Neural progenitor cell (in vitro differentiated cells): ENCODE measurements at regions not wholly inside any gene's neighbourhood (a gene's known extent, or its start where the extent isn't known, plus 50 kb on each side); places are given as distances from the start of the nearest gene placed in this dataset.

Experiments
- DNase-seq: peaks from one replicate; pipeline ENCODE4 v3.0.0-alpha.2; 2016; ENCODE audit warnings: low spot score
- H2AFZ ChIP-seq: fragments of 200-600 bp; sonication (generic); replicated peaks from 2 replicates; pipeline ENCODE4 v1.6.1; 2016; ENCODE audit warnings: antibody characterized with exemption
- H3F3A ChIP-seq: fragments of 200-600 bp; sonication (generic); 2 replicates; pipeline ENCODE4 v1.6.1; 2016; ENCODE audit warnings: antibody characterized with exemption, low read depth
- H3K27ac ChIP-seq: fragments of 200-600 bp; sonication (generic); 2 replicates; pipeline ENCODE4 v1.5.1; 2016; ENCODE audit warnings: mild to moderate bottlenecking
- H3K27me3 ChIP-seq: fragments of 200-600 bp; sonication (generic); 2 replicates; pipeline ENCODE4 v1.6.1; 2016; ENCODE audit warnings: mild to moderate bottlenecking, moderate library complexity
- H3K36me3 ChIP-seq: fragments of 200-600 bp; sonication (generic); 2 replicates; pipeline ENCODE4 v1.5.1; 2016
- H3K4me1 ChIP-seq: fragments of 200-600 bp; sonication (generic); 2 replicates; pipeline ENCODE4 v1.6.1; 2016; ENCODE audit warnings: mixed run types
- H3K4me2 ChIP-seq: fragments of 200-600 bp; sonication (generic); 2 replicates; pipeline ENCODE4 v1.6.1; 2016
- H3K4me3 ChIP-seq: fragments of 200-600 bp; sonication (generic); 2 replicates; pipeline ENCODE4 v1.5.1; 2016
- H3K79me2 ChIP-seq: fragments of 200-600 bp; sonication (generic); 2 replicates; pipeline ENCODE4 v1.6.1; 2016; ENCODE audit warnings: low read depth
- H3K9ac ChIP-seq: fragments of 200-600 bp; sonication (generic); 2 replicates; pipeline ENCODE4 v1.6.1; 2016
- H3K9me3 ChIP-seq: fragments of 200-600 bp; sonication (generic); 2 replicates; pipeline ENCODE4 v1.5.1; 2016; ENCODE audit warnings: low read depth
- H4K20me1 ChIP-seq: fragments of 200-600 bp; sonication (generic); 2 replicates; pipeline ENCODE4 v1.6.1; 2016; ENCODE audit warnings: low read depth
- H3K27ac Mint-ChIP-seq: 3 replicates; pipeline ENCODE4 v1.8.0; 2021; ENCODE audit warnings: mixed read lengths
- H3K27me3 Mint-ChIP-seq: 2 replicates; pipeline ENCODE4 v1.8.0; 2022; ENCODE audit warnings: low read depth, mild to moderate bottlenecking, inconsistent platforms, moderate library complexity, mixed read lengths; ENCODE audit not compliant: insufficient read depth
- H3K36me3 Mint-ChIP-seq: 3 replicates; pipeline ENCODE4 v1.8.0; 2021; ENCODE audit warnings: mixed read lengths
- H3K4me1 Mint-ChIP-seq: 3 replicates; pipeline ENCODE4 v1.8.0; 2021; ENCODE audit warnings: mixed read lengths
- H3K4me3 Mint-ChIP-seq: 3 replicates; pipeline ENCODE4 v1.8.0; 2021; ENCODE audit warnings: mild to moderate bottlenecking, moderate library complexity, mixed read lengths
- H3K9me3 Mint-ChIP-seq: 3 replicates; pipeline ENCODE4 v1.8.0; 2020; ENCODE audit warnings: mixed read lengths
- CTCF ChIP-seq: fragments of 200-600 bp; sonication (generic); IDR thresholded peaks from 2 replicates; pipeline ENCODE4 v1.5.1; 2017; ENCODE audit warnings: antibody characterized with exemption, mild to moderate bottlenecking
- EZH2 ChIP-seq: fragments of 200-600 bp; sonication (generic); IDR thresholded peaks from 2 replicates; pipeline ENCODE4 v1.6.1; 2017; ENCODE audit warnings: antibody characterized with exemption, mild to moderate bottlenecking, moderate library complexity
- EZH2phosphoT487 ChIP-seq: fragments of 200-600 bp; sonication (generic); IDR thresholded peaks from 2 replicates; pipeline ENCODE4 v1.6.1; 2017; ENCODE audit warnings: antibody characterized with exemption

- Histone ChIP-seq H3F3A (no peaks in the 10 kb centered on the region), H3K4me2 (no peak overlapping the region), H3K27ac (no peak overlapping the region), H3K9me3 (no peaks in the 10 kb centered on the region), H3K36me3 (no peaks in the 10 kb centered on the region), H3K79me2 (no peaks in the 10 kb centered on the region), H3K9ac (no peak overlapping the region), H3K4me3 (no peak overlapping the region), H2AFZ (no peak overlapping the region), H3K27me3 (no peaks in the 10 kb centered on the region), H4K20me1 (no peaks in the 10 kb centered on the region), H3K4me1 (no peaks in the 10 kb centered on the region)
- peaks cover 2% of the 10 kb centered on the region for H3K9me3 Mint-ChIP-seq
- peaks cover 7% of the 10 kb centered on the region for H3K27me3 Mint-ChIP-seq
- no peak overlapping the region for H3K27ac Mint-ChIP-seq
- H3K4me3 Mint-ChIP-seq = no peak overlapping the region
- peaks cover 5% of the 10 kb centered on the region for H3K4me1 Mint-ChIP-seq
- TF ChIP-seq CTCF (no peak), EZH2 (no peak), EZH2phosphoT487 (no peak)
- no peaks in the 10 kb centered on the region for H3K36me3 Mint-ChIP-seq
- no peak for DNase-seq
These were observed 97.1 kb upstream of the MVB12B start for GRCh38 chr9:126229501-126229900.

DNA sequence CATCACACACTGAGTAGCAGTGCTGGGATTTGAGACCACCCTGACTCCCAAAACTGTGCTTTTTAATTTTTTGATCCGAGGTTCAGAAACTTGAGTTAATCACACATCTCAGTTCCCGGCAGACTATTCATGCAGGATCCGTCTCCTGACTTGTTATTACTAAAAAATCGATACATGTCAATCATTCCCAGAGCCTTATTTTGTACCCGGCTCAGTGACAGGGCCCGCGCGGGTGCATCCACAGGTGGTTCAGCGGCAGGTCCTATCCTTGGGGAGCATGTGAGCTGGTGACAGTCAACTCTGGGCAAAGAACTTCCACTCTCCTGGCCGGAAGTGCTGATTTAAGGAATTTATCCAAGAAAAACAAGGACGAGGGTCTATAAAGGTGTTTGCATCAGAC lies 95.9 kb upstream of the MVB12B start:
- H3K36me3 Mint-ChIP-seq = no peaks in the 10 kb centered on the region
- Histone ChIP-seq H3K4me2 (no peak overlapping the region), H3K4me3 (no peak overlapping the region), H3F3A (no peaks in the 10 kb centered on the region), H3K27me3 (no peaks in the 10 kb centered on the region), H2AFZ (no peak overlapping the region), H3K9me3 (no peaks in the 10 kb centered on the region), H3K4me1 (no peaks in the 10 kb centered on the region), H3K9ac (no peak overlapping the region), H3K79me2 (no peaks in the 10 kb centered on the region), H3K27ac (no peak overlapping the region), H3K36me3 (no peaks in the 10 kb centered on the region), H4K20me1 (no peaks in the 10 kb centered on the region)
- peaks cover 8% of the 10 kb centered on the region for H3K4me1 Mint-ChIP-seq
- TF ChIP-seq EZH2 (no peak), CTCF (no peak), EZH2phosphoT487 (no peak)
- H3K27ac Mint-ChIP-seq = no peak overlapping the region
- H3K4me3 Mint-ChIP-seq = no peak overlapping the region
- no peak for DNase-seq
- peaks cover 2% of the 10 kb centered on the region for H3K9me3 Mint-ChIP-seq
- peaks cover 3% of the 10 kb centered on the region for H3K27me3 Mint-ChIP-seq

- Mint-ChIP-seq H3K4me1 (peaks cover 9% of the 10 kb centered on the region), H3K27ac (no peak overlapping the region), H3K9me3 (peaks cover 2% of the 10 kb centered on the region), H3K4me3 (no peak overlapping the region), H3K36me3 (no peaks in the 10 kb centered on the region), H3K27me3 (peaks cover 3% of the 10 kb centered on the region)
- H3K4me2 ChIP-seq = no peak overlapping the region
- no peak overlapping the region for H3K27ac ChIP-seq
- no peaks in the 10 kb centered on the region for H3K36me3 ChIP-seq
- no peak overlapping the region for H3K4me3 ChIP-seq
- H3K27me3 ChIP-seq = no peaks in the 10 kb centered on the region
- no peak for DNase-seq
- no peak overlapping the region for H3K9ac ChIP-seq
- no peak overlapping the region for H2AFZ ChIP-seq
- H3K9me3 ChIP-seq = no peaks in the 10 kb centered on the region
- no peaks in the 10 kb centered on the region for H3F3A ChIP-seq
- no peaks in the 10 kb centered on the region for H3K4me1 ChIP-seq
- H4K20me1 ChIP-seq = no peaks in the 10 kb centered on the region
- H3K79me2 ChIP-seq = no peaks in the 10 kb centered on the region
- TF ChIP-seq EZH2phosphoT487 = no peak
- no peak for TF ChIP-seq EZH2
- no peak for TF ChIP-seq CTCF
These were observed 94.2 kb upstream of the MVB12B start for GRCh38 chr9:126232461-126232860.
